Endometrium (tissue), 2 donors: ENCODE measurements at regions not wholly inside any gene's neighbourhood (a gene's known extent, or its start where the extent isn't known, plus 50 kb on each side); places are given as distances from the start of the nearest gene placed in this dataset.

Source experiments
- FAIRE-seq: peaks from 2 replicates; lab custom pipeline; 2012; peaks lifted over from hg19 to GRCh38; lab: Jason Lieb, UNC
- donor health status: control.
- donor health status: control.

- no peak for FAIRE-seq
Observed at GRCh38 chr6:40973304-40973703, 65.7 kb downstream of the UNC5CL start.

- FAIRE-seq, result peak; percentile 15
Observed at GRCh38 chr6:40972814-40973213, 66.2 kb downstream of the UNC5CL start.

- FAIRE-seq, result no peak
Observed at GRCh38 chr6:40972190-40972589, 66.8 kb downstream of the UNC5CL start.

- FAIRE-seq, result no peak
Observed at GRCh38 chr6:40968620-40969164, 70.3 kb downstream of the UNC5CL start.

- no peak for FAIRE-seq
Observed at GRCh38 chr6:40966860-40967259, 72.2 kb downstream of the UNC5CL start.

- FAIRE-seq, result no peak
Observed at GRCh38 chr6:40965046-40965445, 74.0 kb downstream of the UNC5CL start.

GRCh38 chr6:40963019-40963418 is 76.0 kb downstream of the UNC5CL start:
- no peak for FAIRE-seq

- no peak for FAIRE-seq
Observed at GRCh38 chr6:40962241-40962640, 76.8 kb downstream of the UNC5CL start.

- no peak for FAIRE-seq
Observed at GRCh38 chr6:40961831-40962230, 77.2 kb downstream of the UNC5CL start.

- no peak for FAIRE-seq
Observed at GRCh38 chr6:40960742-40961430, 78.1 kb downstream of the UNC5CL start.

- FAIRE-seq, result no peak
Observed at GRCh38 chr6:40959781-40960327, 79.2 kb downstream of the UNC5CL start.

GRCh38 chr6:40958738-40959137 is 80.3 kb downstream of the UNC5CL start:
- FAIRE-seq, result no peak

GRCh38 chr6:40957616-40958492 is 81.2 kb downstream of the UNC5CL start:
- no peak for FAIRE-seq

GRCh38 chr6:40956936-40957335 is 82.1 kb downstream of the UNC5CL start:
- FAIRE-seq, result no peak

GRCh38 chr6:40955178-40955545 is 83.9 kb downstream of the UNC5CL start:
- no peak for FAIRE-seq

GRCh38 chr6:40954446-40955177 is 84.4 kb downstream of the UNC5CL start:
- FAIRE-seq, result no peak

- FAIRE-seq, result no peak
Observed at GRCh38 chr6:40953486-40953885, 85.5 kb downstream of the UNC5CL start.

- FAIRE-seq, result no peak
Observed at GRCh38 chr6:40950986-40951698, 87.9 kb downstream of the UNC5CL start.

GRCh38 chr6:40948570-40948969 is 90.5 kb downstream of the UNC5CL start:
- FAIRE-seq, result no peak

GRCh38 chr6:40947876-40948526 is 91.0 kb downstream of the UNC5CL start:
- no peak for FAIRE-seq

- no peak for FAIRE-seq
Observed at GRCh38 chr6:40946738-40947301, 92.2 kb downstream of the UNC5CL start.
